Esophagus squamous epithelium (tissue), 4 donors: ENCODE measurements at regions not wholly inside any gene's neighbourhood (a gene's known extent, or its start where the extent isn't known, plus 50 kb on each side); places are given as distances from the start of the nearest gene placed in this dataset.

Experiments used
- POLR2A ChIP-seq, 4 donors: fragments of 450-650 bp; IDR thresholded peaks; one replicate each; pipeline ENCODE4 v1.6.1; 2017; ENCODE audit warnings: antibody characterized with exemption in 4 of 4, mild to moderate bottlenecking in 4 of 4, moderate library complexity in 3 of 4
- TF ChIP-seq, protein P1 (sequence below), 6 experiments: fragments of 450-650 bp in 4 of 6; fragments of 200-600 bp in 2 of 6; sonication (generic) in 2 of 6; IDR thresholded peaks; one replicate each; pipeline ENCODE4 v1.5.1; 2016 to 2019; ENCODE audit warnings: antibody characterized with exemption in 6 of 6, mild to moderate bottlenecking in 4 of 6, moderate library complexity in 4 of 6

GRCh38 chr12:98062464-98063245, 452.7 kb upstream of the TMPO start:
- TF ChIP-seq, protein P1, sequence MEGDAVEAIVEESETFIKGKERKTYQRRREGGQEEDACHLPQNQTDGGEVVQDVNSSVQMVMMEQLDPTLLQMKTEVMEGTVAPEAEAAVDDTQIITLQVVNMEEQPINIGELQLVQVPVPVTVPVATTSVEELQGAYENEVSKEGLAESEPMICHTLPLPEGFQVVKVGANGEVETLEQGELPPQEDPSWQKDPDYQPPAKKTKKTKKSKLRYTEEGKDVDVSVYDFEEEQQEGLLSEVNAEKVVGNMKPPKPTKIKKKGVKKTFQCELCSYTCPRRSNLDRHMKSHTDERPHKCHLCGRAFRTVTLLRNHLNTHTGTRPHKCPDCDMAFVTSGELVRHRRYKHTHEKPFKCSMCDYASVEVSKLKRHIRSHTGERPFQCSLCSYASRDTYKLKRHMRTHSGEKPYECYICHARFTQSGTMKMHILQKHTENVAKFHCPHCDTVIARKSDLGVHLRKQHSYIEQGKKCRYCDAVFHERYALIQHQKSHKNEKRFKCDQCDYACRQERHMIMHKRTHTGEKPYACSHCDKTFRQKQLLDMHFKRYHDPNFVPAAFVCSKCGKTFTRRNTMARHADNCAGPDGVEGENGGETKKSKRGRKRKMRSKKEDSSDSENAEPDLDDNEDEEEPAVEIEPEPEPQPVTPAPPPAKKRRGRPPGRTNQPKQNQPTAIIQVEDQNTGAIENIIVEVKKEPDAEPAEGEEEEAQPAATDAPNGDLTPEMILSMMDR (IDR thresholded peaks at IDR 0.05): no peak
- TF ChIP-seq POLR2A (IDR thresholded peaks at IDR 0.05): no peak
